ENCODE measurements at regions not wholly inside any gene's neighbourhood (a gene's known extent, or its start where the extent isn't known, plus 50 kb on each side); places are given as distances from the start of the nearest gene placed in this dataset.

- no peak for TF ChIP-seq CTCF (IDR thresholded peaks at IDR 0.05; ENCODE audit: low read length)
- TF ChIP-seq EZH2 (IDR thresholded peaks at IDR 0.05; ENCODE audit: borderline replicate concordance, low read length), result no peak
Observed at GRCh38 chr7:49579408-49579807, 194.0 kb upstream of the VWC2 start.

All from OCI-LY1 (cell line).